Upper lobe of left lung (tissue), 6 donors: ENCODE measurements at regions not wholly inside any gene's neighbourhood (a gene's known extent, or its start where the extent isn't known, plus 50 kb on each side); places are given as distances from the start of the nearest gene placed in this dataset.
A peak's percentile ranks its signal among the peaks of the same experiment; 100 is the strongest.

Experiments used
- ATAC-seq, 2 donors: fragments of 200-7000 bp; cut with Tn5 transposase; one replicate each; pipeline ENCODE4 v1.9.1; 2022; ENCODE audit warnings: mild to moderate bottlenecking in 2 of 2, moderate library complexity in 2 of 2; ENCODE audit not compliant: low FRiP score in 2 of 2
- DNase-seq, 2 donors: peaks; one replicate each; pipeline ENCODE4 v3.0.0-alpha.2; 2019 to 2020
- H3K27ac ChIP-seq, 4 donors: fragments of 200-600 bp; sonication (generic); one replicate each; pipeline ENCODE4 v1.5.1; 2016 to 2019
- H3K27me3 ChIP-seq, 4 donors: fragments of 200-600 bp; sonication (generic); one replicate each; pipeline ENCODE4 v1.5.1; 2017 to 2019
- H3K36me3 ChIP-seq, 4 donors: fragments of 200-600 bp; sonication (generic); one replicate each; pipeline ENCODE4 v1.5.1; 2016 to 2019
- H3K4me1 ChIP-seq, 4 donors: fragments of 200-600 bp; sonication (generic); one replicate each; pipeline ENCODE4 v1.5.1; 2018 to 2019
- H3K4me3 ChIP-seq, 4 donors: fragments of 200-600 bp; sonication (generic); one replicate each; pipeline ENCODE4 v1.5.1; 2017 to 2019; ENCODE audit warnings: mild to moderate bottlenecking in 2 of 4, moderate library complexity in 1 of 4
- H3K9me3 ChIP-seq, 4 donors: fragments of 200-600 bp; sonication (generic); one replicate each; pipeline ENCODE4 v1.5.1; 2018 to 2019
- CTCF ChIP-seq, 6 experiments: fragments of 450-650 bp in 4 of 6; fragments of 200-600 bp in 2 of 6; sonication (generic) in 2 of 6; IDR thresholded peaks; one replicate each; pipeline ENCODE4 v1.5.1; 2016 to 2019; ENCODE audit warnings: antibody characterized with exemption in 6 of 6
- EP300 ChIP-seq, 4 donors: sonication (generic); formaldehyde crosslinking; IDR thresholded peaks; one replicate each; pipeline ENCODE4 v1.5.1; 2017; ENCODE audit warnings: antibody characterized with exemption in 4 of 4, control low read depth in 2 of 4
- POLR2A ChIP-seq, 4 donors: fragments of 450-650 bp; IDR thresholded peaks; one replicate each; pipeline ENCODE4 v1.5.1; 2016 to 2017; ENCODE audit warnings: antibody characterized with exemption in 4 of 4, mild to moderate bottlenecking in 2 of 4
- POLR2AphosphoS5 ChIP-seq, 2 donors: sonication (generic); formaldehyde crosslinking; IDR thresholded peaks; one replicate each; pipeline ENCODE4 v1.5.1; 2017; ENCODE audit warnings: antibody characterized with exemption in 2 of 2
- WGBS, 2 donors: methylation state at CpG; one replicate each; pipeline ENCODE4 v1.1.5; 2017 to 2018; 5-methylcytosine and 5-hydroxymethylcytosine counted together
- donor health status: DM: no; HTN: no; CAD: no; lungs with moderate emphysema.
- donor health status: DM: no; HTN: yes; CAD: no; lungs with severe emphysema.

GRCh38 chr2:146721486-146721885, 1123.3 kb upstream of the ACVR2A start:
- Histone ChIP-seq H3K36me3 (no peaks in the 10 kb centered on the region), H3K27ac (no peak overlapping the region), H3K4me3 (no peak overlapping the region), H3K9me3 (peaks cover 0 to 18% (median 9%) of the 10 kb centered on the region in 4 donors), H3K4me1 (no peaks in the 10 kb centered on the region), H3K27me3 (no peaks in the 10 kb centered on the region)
- ATAC-seq (no peak), DNase-seq (no peak)
- 68 to 79% methylated on average over 4 to 7 of the region's 7 CpGs for WGBS, 2 donors
- TF ChIP-seq POLR2AphosphoS5 (IDR thresholded peaks at IDR 0.05) (no peak), POLR2A (IDR thresholded peaks at IDR 0.05) (no peak), EP300 (IDR thresholded peaks at IDR 0.05) (no peak), CTCF (IDR thresholded peaks at IDR 0.05) (no peak)

GRCh38 chr2:146720170-146720569, 1124.7 kb upstream of the ACVR2A start:
- peak in 1 of 2 donors; percentile 8 for ATAC-seq
- H3K36me3 ChIP-seq: no peaks in the 10 kb centered on the region
- WGBS, 2 donors: 55 to 83% methylated on average over 2 to 4 of the region's 4 CpGs
- no peak overlapping the region for H3K4me3 ChIP-seq
- H3K27me3 ChIP-seq: no peaks in the 10 kb centered on the region
- H3K9me3 ChIP-seq: peaks cover 0 to 18% (median 9%) of the 10 kb centered on the region in 4 donors
- no peaks in the 10 kb centered on the region for H3K4me1 ChIP-seq
- TF ChIP-seq EP300 (IDR thresholded peaks at IDR 0.05) (no peak), CTCF (IDR thresholded peaks at IDR 0.05) (no peak), POLR2AphosphoS5 (IDR thresholded peaks at IDR 0.05) (no peak), POLR2A (IDR thresholded peaks at IDR 0.05) (no peak)
- no peak overlapping the region for H3K27ac ChIP-seq
- peak in 1 of 2 donors; percentile 29 for DNase-seq

GRCh38 chr2:146716591-146716990, 1128.2 kb upstream of the ACVR2A start:
- Histone ChIP-seq H3K9me3 (peaks cover 0 to 17% (median 9%) of the 10 kb centered on the region in 4 donors), H3K4me1 (no peaks in the 10 kb centered on the region), H3K27ac (no peak overlapping the region), H3K4me3 (no peak overlapping the region), H3K27me3 (no peaks in the 10 kb centered on the region), H3K36me3 (no peaks in the 10 kb centered on the region)
- no peak for TF ChIP-seq POLR2AphosphoS5 (IDR thresholded peaks at IDR 0.05)
- no peak for TF ChIP-seq EP300 (IDR thresholded peaks at IDR 0.05)
- TF ChIP-seq CTCF (IDR thresholded peaks at IDR 0.05): no peak
- no peak for TF ChIP-seq POLR2A (IDR thresholded peaks at IDR 0.05)
- no peak for ATAC-seq
- DNase-seq: no peak
- WGBS, 2 donors: 46 to 54% methylated on average over 3 of the region's 3 CpGs

GRCh38 chr2:146709004-146709403, 1135.8 kb upstream of the ACVR2A start:
- Histone ChIP-seq H3K4me3 (no peak overlapping the region), H3K9me3 (no peaks in the 10 kb centered on the region), H3K27me3 (no peaks in the 10 kb centered on the region), H3K27ac (no peak overlapping the region), H3K4me1 (no peaks in the 10 kb centered on the region), H3K36me3 (no peaks in the 10 kb centered on the region)
- DNase-seq: no peak
- TF ChIP-seq POLR2AphosphoS5 (IDR thresholded peaks at IDR 0.05) (no peak), POLR2A (IDR thresholded peaks at IDR 0.05) (no peak), EP300 (IDR thresholded peaks at IDR 0.05) (no peak), CTCF (IDR thresholded peaks at IDR 0.05) (no peak)
- no peak for ATAC-seq
- 61 to 65% methylated on average over 3 of the region's 3 CpGs for WGBS, 2 donors

- WGBS, 2 donors: 50 to 100% methylated on average over 1 of the region's 1 CpG
- TF ChIP-seq POLR2AphosphoS5 (IDR thresholded peaks at IDR 0.05) (no peak), POLR2A (IDR thresholded peaks at IDR 0.05) (no peak), EP300 (IDR thresholded peaks at IDR 0.05) (no peak), CTCF (IDR thresholded peaks at IDR 0.05) (no peak)
- ATAC-seq: no peak
These were observed 1143.6 kb upstream of the ACVR2A start for GRCh38 chr2:146701183-146701582.

More at GRCh38 chr2:146701183-146701582, 1143.6 kb upstream of the ACVR2A start:
- no peak overlapping the region for H3K27ac ChIP-seq
- H3K4me3 ChIP-seq: no peak overlapping the region
- no peak for DNase-seq
- no peaks in the 10 kb centered on the region for H3K27me3 ChIP-seq
- H3K36me3 ChIP-seq: no peaks in the 10 kb centered on the region
- H3K9me3 ChIP-seq: peaks cover 0 to 7% (median 0%) of the 10 kb centered on the region in 4 donors
- no peaks in the 10 kb centered on the region for H3K4me1 ChIP-seq
